T-helper 1 cell treated with Interleukin-12 subunit alpha and Interleukin-12 subunit beta and Interleukin-4 antibody, amounts not matched to agents 30 μg/mL and 1 μg/mL, for 36 hours (primary cell): ENCODE measurements at regions not wholly inside any gene's neighbourhood (a gene's known extent, or its start where the extent isn't known, plus 50 kb on each side); places are given as distances from the start of the nearest gene placed in this dataset.

Experiments used
- H3K27ac Mint-ChIP-seq: one replicate; pipeline ENCODE4 v1.8.0; 2021; ENCODE audit warnings: mild to moderate bottlenecking, mixed read lengths
- H3K27me3 Mint-ChIP-seq: one replicate; pipeline ENCODE4 v1.8.0; 2021; ENCODE audit warnings: low read depth, mixed read lengths
- H3K36me3 Mint-ChIP-seq: one replicate; pipeline ENCODE4 v1.8.0; 2021; ENCODE audit warnings: low read depth, mixed read lengths
- H3K4me1 Mint-ChIP-seq: one replicate; pipeline ENCODE4 v1.8.0; 2021; ENCODE audit warnings: low read depth, mixed read lengths
- H3K4me3 Mint-ChIP-seq: one replicate; pipeline ENCODE4 v1.8.0; 2021; ENCODE audit warnings: mild to moderate bottlenecking, moderate library complexity, mixed read lengths
- H3K9me3 Mint-ChIP-seq: one replicate; pipeline ENCODE4 v1.8.0; 2021; ENCODE audit warnings: mixed read lengths

GRCh38 chr7:46368871-46369270 lies 447.8 kb upstream of the IGFBP3 start:
- Mint-ChIP-seq H3K9me3 (no peaks in the 10 kb centered on the region), H3K27ac (no peak overlapping the region), H3K4me1 (no peaks in the 10 kb centered on the region), H3K27me3 (no peaks in the 10 kb centered on the region), H3K4me3 (no peak overlapping the region), H3K36me3 (no peaks in the 10 kb centered on the region)

GRCh38 chr7:46366526-46366925 lies 445.5 kb upstream of the IGFBP3 start:
- Mint-ChIP-seq H3K4me1 (no peaks in the 10 kb centered on the region), H3K36me3 (no peaks in the 10 kb centered on the region), H3K9me3 (no peaks in the 10 kb centered on the region), H3K27ac (no peak overlapping the region), H3K4me3 (no peak overlapping the region), H3K27me3 (no peaks in the 10 kb centered on the region)

DNA sequence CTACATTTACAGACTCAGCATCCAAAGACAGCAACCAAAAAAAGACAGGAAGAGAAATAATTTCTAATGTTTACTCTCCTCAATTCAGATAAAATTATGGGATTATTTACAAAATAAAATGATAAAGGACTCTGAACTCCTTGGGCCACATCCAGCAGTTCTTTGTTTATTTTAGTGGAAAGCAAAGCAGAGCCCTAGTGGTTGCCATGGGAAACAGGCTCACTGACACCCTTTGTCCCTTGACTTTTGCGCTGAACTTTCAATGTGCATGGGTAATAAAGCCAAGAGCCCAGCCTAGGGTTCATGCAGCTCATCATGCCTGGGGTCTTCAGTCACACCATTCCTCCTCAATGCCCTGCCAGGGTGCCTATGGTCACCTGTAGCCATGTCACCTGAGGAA lies 442.6 kb upstream of the IGFBP3 start:
- H3K4me3 Mint-ChIP-seq, result no peak overlapping the region
- H3K27me3 Mint-ChIP-seq, result no peaks in the 10 kb centered on the region
- no peak overlapping the region for H3K27ac Mint-ChIP-seq
- H3K4me1 Mint-ChIP-seq, result no peaks in the 10 kb centered on the region
- H3K36me3 Mint-ChIP-seq, result no peaks in the 10 kb centered on the region
- H3K9me3 Mint-ChIP-seq, result no peaks in the 10 kb centered on the region

DNA sequence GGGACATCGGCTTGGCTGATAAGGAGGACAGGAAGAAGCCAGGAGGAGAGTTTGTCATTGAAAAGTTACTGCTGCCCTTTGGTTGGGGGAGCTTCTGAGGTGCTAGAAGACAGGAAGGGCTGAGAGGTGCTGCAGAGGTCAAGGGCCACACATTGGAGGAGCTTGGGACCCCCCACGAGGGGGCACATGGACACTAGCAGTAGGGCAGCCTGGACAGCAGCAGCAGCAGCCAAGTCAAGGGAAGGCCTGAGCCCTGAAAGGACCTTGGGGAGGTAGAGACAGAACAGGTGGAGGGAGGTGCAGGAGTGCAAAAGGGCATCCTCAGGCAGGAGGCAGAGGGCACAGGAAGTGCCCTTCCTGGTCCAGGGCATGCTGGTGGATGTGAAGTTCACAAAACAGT lies 439.7 kb upstream of the IGFBP3 start:
- H3K36me3 Mint-ChIP-seq, result no peaks in the 10 kb centered on the region
- no peak overlapping the region for H3K4me3 Mint-ChIP-seq
- H3K9me3 Mint-ChIP-seq, result no peaks in the 10 kb centered on the region
- no peaks in the 10 kb centered on the region for H3K27me3 Mint-ChIP-seq
- H3K27ac Mint-ChIP-seq, result no peak overlapping the region
- no peaks in the 10 kb centered on the region for H3K4me1 Mint-ChIP-seq

DNA sequence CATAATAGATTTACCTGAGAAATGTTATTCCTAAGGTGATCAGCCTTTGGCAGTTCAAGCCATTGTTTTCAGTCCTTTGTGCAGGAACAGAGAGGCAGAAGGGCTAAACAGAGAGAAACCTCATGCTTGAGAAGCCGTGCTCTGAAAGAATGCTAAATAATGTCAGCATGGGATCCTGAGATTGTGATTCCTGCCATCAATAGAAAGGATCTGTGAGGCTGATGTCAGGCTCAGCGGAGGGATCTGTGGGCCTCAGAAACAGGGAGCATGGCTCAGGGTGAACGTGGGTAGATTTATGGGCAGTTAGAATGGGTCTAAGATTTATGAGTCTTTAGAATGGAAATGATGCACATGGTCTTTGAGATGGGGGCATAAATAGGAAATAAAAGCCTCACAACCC lies 439.2 kb upstream of the IGFBP3 start:
- H3K4me1 Mint-ChIP-seq, result no peaks in the 10 kb centered on the region
- H3K27ac Mint-ChIP-seq, result no peak overlapping the region
- H3K36me3 Mint-ChIP-seq, result no peaks in the 10 kb centered on the region
- H3K27me3 Mint-ChIP-seq, result no peaks in the 10 kb centered on the region
- no peaks in the 10 kb centered on the region for H3K9me3 Mint-ChIP-seq
- H3K4me3 Mint-ChIP-seq, result no peak overlapping the region

DNA sequence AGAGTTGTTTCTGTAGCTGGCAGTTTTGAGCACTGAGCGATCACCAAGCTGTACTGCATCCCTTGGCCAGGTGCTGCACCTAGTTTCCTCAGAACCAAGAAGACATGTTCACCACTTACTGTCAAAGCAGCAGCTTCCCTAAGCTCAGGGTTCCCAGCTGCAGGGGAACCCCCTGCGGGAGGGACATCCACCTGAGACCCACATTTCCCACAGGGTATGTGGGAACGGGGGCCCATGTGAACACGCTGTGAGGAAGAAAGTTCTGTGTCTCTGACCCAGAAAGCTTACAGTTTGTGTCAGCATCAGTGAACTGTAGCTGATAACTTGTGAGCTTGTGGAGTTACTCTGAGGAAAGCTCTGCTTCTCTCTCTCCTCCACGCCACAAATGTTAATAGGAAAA lies 436.8 kb upstream of the IGFBP3 start:
- Mint-ChIP-seq H3K36me3 (no peaks in the 10 kb centered on the region), H3K9me3 (no peaks in the 10 kb centered on the region), H3K4me3 (no peak overlapping the region), H3K4me1 (no peaks in the 10 kb centered on the region), H3K27me3 (no peaks in the 10 kb centered on the region), H3K27ac (no peak overlapping the region)

- Mint-ChIP-seq H3K27me3 (no peaks in the 10 kb centered on the region), H3K36me3 (no peaks in the 10 kb centered on the region), H3K9me3 (no peaks in the 10 kb centered on the region), H3K4me3 (no peak overlapping the region), H3K4me1 (no peaks in the 10 kb centered on the region), H3K27ac (no peak overlapping the region)
Measured at GRCh38 chr7:46357290-46357689, 436.2 kb upstream of the IGFBP3 start.

- Mint-ChIP-seq H3K4me3 (no peak overlapping the region), H3K36me3 (no peaks in the 10 kb centered on the region), H3K9me3 (no peaks in the 10 kb centered on the region), H3K27me3 (no peaks in the 10 kb centered on the region), H3K27ac (no peak overlapping the region), H3K4me1 (no peaks in the 10 kb centered on the region)
Measured at GRCh38 chr7:46356371-46356770, 435.3 kb upstream of the IGFBP3 start.

DNA sequence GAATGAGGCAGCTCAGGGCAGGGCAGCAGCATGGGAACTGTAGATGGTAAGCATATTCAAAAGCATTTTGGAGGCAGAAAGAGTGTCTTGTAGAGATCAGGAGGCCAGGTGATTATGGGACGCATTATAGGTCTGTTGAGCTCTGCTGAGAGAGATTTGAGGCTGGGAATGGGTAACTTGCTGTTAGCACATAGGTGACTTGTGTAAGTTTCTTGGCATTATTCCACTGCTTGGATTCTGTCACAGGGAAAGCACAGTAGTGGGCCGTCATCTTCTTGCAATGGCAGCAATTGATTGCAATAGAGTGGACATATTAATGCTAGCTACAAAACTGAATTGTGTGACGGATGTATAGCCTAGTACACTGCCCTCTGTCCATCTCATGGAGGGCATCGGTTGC lies 434.3 kb upstream of the IGFBP3 start:
- no peaks in the 10 kb centered on the region for H3K36me3 Mint-ChIP-seq
- H3K9me3 Mint-ChIP-seq, result no peaks in the 10 kb centered on the region
- H3K4me1 Mint-ChIP-seq, result no peaks in the 10 kb centered on the region
- H3K4me3 Mint-ChIP-seq, result no peak overlapping the region
- H3K27me3 Mint-ChIP-seq, result no peaks in the 10 kb centered on the region
- H3K27ac Mint-ChIP-seq, result no peak overlapping the region

DNA sequence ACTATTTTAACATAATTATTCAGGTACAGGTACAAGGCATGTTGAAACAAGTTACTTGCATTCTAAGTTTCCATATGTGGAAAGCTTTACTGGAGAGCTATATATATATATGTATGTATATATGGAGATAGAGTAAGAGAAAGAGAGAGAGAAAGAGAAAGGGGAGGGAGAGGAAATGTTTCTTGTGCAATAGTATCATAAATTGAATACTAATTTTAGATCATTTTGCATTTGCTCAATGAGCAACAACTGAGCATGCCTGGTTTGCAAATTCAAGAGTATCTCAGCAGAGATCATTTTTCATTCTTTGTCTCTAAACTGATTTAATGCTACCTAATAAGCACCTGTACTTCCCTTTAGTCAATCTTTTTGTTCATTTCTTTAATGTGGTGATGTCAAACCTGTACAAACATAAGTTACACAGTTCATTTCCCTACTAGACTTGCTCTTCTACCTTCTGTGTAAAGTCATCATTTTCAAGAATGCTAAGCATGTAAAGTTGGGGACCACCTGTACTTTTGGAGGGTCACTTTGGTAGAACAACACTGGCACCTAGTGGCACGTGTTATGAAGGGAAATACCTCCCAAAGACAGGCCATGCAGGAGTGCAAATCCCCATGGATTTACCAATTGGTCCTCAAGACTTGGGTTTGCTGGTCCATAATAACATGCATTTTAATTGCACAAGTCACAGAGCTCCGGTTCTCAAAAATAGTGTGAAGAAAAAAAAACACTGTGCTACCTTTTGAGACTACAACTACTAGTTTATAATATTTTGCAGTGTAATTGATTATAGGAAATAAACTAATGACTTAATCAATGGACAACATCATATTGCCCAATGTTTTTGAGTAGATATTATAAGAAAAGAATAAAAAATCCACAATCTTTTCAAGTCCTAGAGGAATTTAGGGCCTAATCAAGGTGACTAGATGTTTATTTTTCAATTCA lies 431.2 kb upstream of the IGFBP3 start:
- H3K36me3 Mint-ChIP-seq, result no peaks in the 10 kb centered on the region
- no peak overlapping the region for H3K4me3 Mint-ChIP-seq
- no peak overlapping the region for H3K27ac Mint-ChIP-seq
- H3K9me3 Mint-ChIP-seq, result no peaks in the 10 kb centered on the region
- no peaks in the 10 kb centered on the region for H3K4me1 Mint-ChIP-seq
- H3K27me3 Mint-ChIP-seq, result no peaks in the 10 kb centered on the region

DNA sequence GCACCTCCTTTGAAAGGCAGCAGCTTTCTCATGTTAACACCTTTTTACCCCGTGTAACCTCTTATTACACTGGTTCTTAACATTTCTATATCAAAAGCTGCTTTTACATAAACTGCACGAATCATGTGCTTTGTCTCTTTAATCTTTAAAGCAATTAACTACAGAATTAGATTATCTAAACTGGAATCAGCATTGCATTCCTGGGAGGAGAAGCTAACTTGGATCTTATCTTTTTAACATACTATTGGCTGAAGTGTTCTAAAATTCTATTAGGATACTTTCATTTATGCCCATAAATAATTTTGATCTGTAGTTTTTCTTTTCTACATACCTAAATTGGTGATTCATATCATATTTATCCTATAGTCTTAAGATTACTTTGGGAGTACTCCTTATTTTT lies 428.4 kb upstream of the IGFBP3 start:
- H3K9me3 Mint-ChIP-seq, result no peaks in the 10 kb centered on the region
- H3K4me3 Mint-ChIP-seq, result no peak overlapping the region

DNA sequence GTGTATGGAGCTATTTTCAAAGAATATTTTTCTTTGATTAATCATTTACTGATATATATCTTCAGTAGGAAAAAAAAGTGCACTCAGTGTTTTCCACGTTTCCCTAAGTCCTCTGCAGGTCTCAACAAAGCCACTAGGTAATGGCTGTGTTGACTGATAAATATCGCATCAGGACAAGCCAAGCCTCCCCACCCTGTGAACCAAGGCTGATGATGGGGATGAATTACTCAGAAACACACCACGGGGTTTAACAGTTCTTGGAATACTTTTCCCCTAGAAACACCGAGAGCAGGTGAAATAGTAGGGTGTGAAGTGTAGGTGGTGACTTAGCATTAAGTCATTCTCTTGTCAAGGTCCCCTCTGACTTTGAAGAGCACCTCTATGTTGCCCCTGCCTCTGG lies 423.5 kb upstream of the IGFBP3 start:
- H3K36me3 Mint-ChIP-seq, result no peaks in the 10 kb centered on the region
- no peak overlapping the region for H3K27ac Mint-ChIP-seq
- H3K9me3 Mint-ChIP-seq, result no peaks in the 10 kb centered on the region
- no peak overlapping the region for H3K4me3 Mint-ChIP-seq
- no peaks in the 10 kb centered on the region for H3K4me1 Mint-ChIP-seq
- no peaks in the 10 kb centered on the region for H3K27me3 Mint-ChIP-seq

More for the DNA sequence above, 428.4 kb upstream of the IGFBP3 start:
- no peaks in the 10 kb centered on the region for H3K27me3 Mint-ChIP-seq
- H3K4me1 Mint-ChIP-seq, result no peaks in the 10 kb centered on the region
- H3K27ac Mint-ChIP-seq, result no peak overlapping the region
- H3K36me3 Mint-ChIP-seq, result no peaks in the 10 kb centered on the region

DNA sequence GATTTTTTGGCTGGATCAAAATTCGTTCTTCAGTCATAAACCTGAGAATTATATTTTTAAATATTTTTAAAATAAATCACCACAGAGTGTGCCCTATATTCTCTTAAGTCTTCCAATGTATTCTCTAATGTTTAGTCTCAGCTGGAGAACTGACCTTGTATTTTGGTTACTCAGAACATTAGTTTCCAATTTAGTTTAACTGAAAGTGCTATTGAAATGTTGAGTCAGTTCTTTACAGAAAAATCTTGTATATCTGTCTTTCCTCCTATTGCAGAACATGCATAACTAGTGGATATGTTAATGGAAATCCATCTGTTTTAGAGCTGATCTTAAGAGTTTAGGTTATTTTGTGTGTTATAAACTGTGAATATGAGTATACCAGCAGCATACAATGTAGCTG lies 422.7 kb upstream of the IGFBP3 start:
- Mint-ChIP-seq H3K9me3 (no peaks in the 10 kb centered on the region), H3K4me1 (no peaks in the 10 kb centered on the region), H3K27ac (no peak overlapping the region), H3K36me3 (no peaks in the 10 kb centered on the region), H3K4me3 (no peak overlapping the region), H3K27me3 (no peaks in the 10 kb centered on the region)

- Mint-ChIP-seq H3K27me3 (no peaks in the 10 kb centered on the region), H3K36me3 (no peaks in the 10 kb centered on the region), H3K27ac (no peak overlapping the region), H3K4me3 (no peak overlapping the region), H3K9me3 (peaks cover 5% of the 10 kb centered on the region), H3K4me1 (no peaks in the 10 kb centered on the region)
Measured at GRCh38 chr7:46322937-46323336, 401.9 kb upstream of the IGFBP3 start.

- H3K27ac Mint-ChIP-seq, result no peak overlapping the region
- no peak overlapping the region for H3K4me3 Mint-ChIP-seq
- H3K27me3 Mint-ChIP-seq, result no peaks in the 10 kb centered on the region
- H3K9me3 Mint-ChIP-seq, result peaks cover 5% of the 10 kb centered on the region
- no peaks in the 10 kb centered on the region for H3K36me3 Mint-ChIP-seq
- no peaks in the 10 kb centered on the region for H3K4me1 Mint-ChIP-seq
Measured at GRCh38 chr7:46321556-46322205, 400.6 kb upstream of the IGFBP3 start.
